Activated naive CD4-positive, alpha-beta T cell treated with anti-CD3 and anti-CD28 coated beads, Interleukin-2, amount 50 U/mL, for 72 hours (primary cell): ENCODE measurements at regions not wholly inside any gene's neighbourhood (a gene's known extent, or its start where the extent isn't known, plus 50 kb on each side); places are given as distances from the start of the nearest gene placed in this dataset.

ENCODE experiments used
- ATAC-seq, 2 donors: fragments of 150-1000 bp; cut with Tn5 transposase; 2 replicates each; pipeline ENCODE4 v1.10.0; 2021; ENCODE audit warnings: mild to moderate bottlenecking in 2 of 2, moderate library complexity in 2 of 2
- DNase-seq, 2 donors: peaks; one replicate each; pipeline ENCODE4 v3.0.0; 2021 to 2022; ENCODE audit warnings: low spot score in 2 of 2
- H3K27ac Mint-ChIP-seq, 2 donors: one replicate each; pipeline ENCODE4 v1.8.0; 2022; ENCODE audit warnings: mild to moderate bottlenecking in 2 of 2, mixed read lengths in 2 of 2
- H3K36me3 Mint-ChIP-seq, 2 donors: one replicate each; pipeline ENCODE4 v1.8.0; 2022; ENCODE audit warnings: mixed read lengths in 2 of 2
- H3K9me3 Mint-ChIP-seq, 2 donors: one replicate each; pipeline ENCODE4 v1.8.0; 2022; ENCODE audit warnings: mixed read lengths in 2 of 2

GRCh38 chr16:26911436-26911835, 155.3 kb upstream of the C16orf82 start:
- no peaks in the 10 kb centered on the region for H3K9me3 Mint-ChIP-seq
- H3K27ac Mint-ChIP-seq: no peak overlapping the region
- no peaks in the 10 kb centered on the region for H3K36me3 Mint-ChIP-seq
- DNase-seq (no peak), ATAC-seq (no peak)

DNA sequence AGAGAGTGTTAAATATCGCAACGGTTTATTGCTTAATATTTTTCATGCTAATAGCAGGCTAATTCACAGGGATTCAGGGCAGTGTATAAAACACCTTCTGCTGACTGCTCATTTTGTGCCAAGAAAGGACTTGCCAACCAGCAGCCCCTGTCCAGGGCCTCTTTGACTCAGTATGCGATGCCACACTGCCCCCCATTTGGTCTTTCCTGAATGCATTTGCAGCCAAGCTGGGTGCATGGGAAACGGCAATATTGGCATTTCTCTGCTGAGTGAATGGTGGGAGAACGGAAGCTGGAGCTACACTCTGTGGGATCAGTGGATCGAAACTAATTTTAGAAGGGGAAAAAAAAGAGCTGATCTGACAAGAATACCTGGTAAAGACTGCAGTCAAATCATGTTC, 152.9 kb upstream of the C16orf82 start:
- DNase-seq (no peak), ATAC-seq (no peak)
- Mint-ChIP-seq H3K9me3 (no peaks in the 10 kb centered on the region), H3K36me3 (no peaks in the 10 kb centered on the region), H3K27ac (no peak overlapping the region)

DNA sequence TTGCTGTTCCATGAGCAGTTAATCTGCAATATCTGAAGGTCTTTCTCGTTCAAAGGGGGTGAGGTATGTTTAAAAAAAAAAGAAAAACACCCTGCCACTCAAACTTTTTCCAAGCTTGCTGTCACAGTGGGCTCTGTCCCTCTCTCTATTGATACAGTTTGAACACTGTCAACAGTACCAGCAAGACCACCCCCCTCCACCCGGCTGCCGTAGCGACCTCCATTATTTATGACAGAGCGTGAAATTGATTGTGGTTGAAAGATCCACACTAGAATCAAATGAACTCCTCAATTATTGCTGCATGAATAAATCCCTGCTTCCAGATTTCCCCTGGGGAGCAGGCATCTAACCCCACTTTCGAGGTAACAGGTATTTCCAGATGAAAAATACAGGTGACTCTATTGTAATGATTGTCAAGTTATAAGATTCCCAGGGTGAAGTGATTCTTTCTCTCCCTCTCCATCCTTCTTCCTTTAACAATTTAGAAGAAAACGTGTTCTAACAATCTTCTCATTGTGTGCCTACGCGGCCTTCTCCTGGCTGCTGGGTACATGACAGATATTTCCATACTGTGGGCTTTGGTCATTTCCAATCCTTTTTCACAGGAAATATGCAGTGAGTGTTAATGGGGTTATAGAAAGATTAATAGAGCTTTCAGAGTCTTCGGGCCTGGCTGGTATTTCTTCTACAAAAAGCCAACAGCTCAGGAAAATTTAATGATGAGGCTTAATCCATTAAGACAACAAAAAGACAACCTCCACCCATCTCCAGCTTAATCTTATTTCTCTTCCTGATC, 135.7 kb upstream of the C16orf82 start:
- ATAC-seq (no peak), DNase-seq (no peak)
- peaks cover 0 to 9% of the 10 kb centered on the region in 2 donors for H3K9me3 Mint-ChIP-seq

DNA sequence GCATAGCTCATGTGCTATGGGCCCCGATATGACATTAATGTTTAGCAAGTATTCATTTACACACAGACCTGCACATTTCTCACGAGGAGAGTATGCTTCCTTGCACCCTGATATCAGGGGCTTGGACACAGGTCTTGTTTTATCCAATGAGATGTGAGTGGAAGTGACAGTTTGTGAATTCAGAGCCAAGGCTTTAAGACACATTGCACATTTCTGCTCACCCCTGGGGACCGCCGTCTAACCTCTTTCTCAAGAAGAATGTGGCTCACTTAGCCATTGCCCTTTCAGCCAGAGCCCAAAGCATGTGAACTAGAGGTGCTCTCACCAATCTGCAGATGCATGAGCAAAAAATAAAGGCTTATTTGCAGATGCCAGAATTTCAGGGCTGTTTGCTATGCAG, 116.1 kb upstream of the C16orf82 start:
- Mint-ChIP-seq H3K36me3 (no peaks in the 10 kb centered on the region), H3K27ac (no peak overlapping the region), H3K9me3 (no peaks in the 10 kb centered on the region)
- ATAC-seq: no peak
- DNase-seq: no peak

More for the DNA sequence above, 135.7 kb upstream of the C16orf82 start:
- Mint-ChIP-seq H3K27ac (no peak overlapping the region), H3K36me3 (no peaks in the 10 kb centered on the region)

DNA sequence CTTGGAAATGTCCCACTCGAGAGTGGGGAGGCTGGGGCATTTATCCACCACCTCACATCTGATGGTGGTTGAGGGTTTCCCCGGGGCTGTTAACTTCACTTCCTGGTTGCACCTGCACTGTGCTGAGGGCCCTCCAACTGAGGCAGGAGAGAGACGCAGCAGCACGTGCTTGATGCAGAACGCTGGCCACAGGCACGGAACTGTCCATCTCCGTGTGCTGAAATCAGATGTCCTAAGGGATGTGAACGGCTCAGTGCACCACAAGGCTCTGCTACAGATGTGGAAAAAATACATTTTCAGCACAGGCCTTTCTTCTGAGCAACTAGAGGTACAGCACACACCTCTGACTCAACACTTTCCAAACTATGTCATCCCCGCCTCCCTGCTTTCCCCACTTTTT, 114.8 kb upstream of the C16orf82 start:
- H3K36me3 Mint-ChIP-seq: no peaks in the 10 kb centered on the region
- H3K27ac Mint-ChIP-seq: peak overlapping the region in 1 of 2 donors; percentile 31
- no peak for ATAC-seq
- DNase-seq: no peak
- no peaks in the 10 kb centered on the region for H3K9me3 Mint-ChIP-seq

DNA sequence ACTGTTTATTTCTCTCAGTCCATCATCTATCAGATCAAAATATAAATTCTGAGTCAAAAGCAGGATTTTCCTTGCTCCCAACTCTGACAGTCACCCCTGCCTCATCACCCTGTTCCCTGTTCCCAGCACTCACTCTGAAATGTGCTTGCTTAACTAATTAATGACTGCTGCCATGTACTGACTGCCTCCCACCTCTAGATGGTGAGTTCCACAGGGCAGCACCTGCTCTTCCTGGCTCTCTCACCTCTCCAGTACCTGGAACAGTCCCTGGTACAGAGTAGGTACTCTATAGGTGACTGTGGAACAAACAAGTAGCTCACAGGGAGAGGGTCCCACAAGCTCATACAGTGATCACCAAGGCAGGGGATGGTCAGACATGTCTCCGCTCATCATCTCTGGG, 114.3 kb upstream of the C16orf82 start:
- ATAC-seq (no peak), DNase-seq (no peak)
- Mint-ChIP-seq H3K9me3 (no peaks in the 10 kb centered on the region), H3K36me3 (no peaks in the 10 kb centered on the region), H3K27ac (peak overlapping the region in 1 of 2 donors; percentile 31)

DNA sequence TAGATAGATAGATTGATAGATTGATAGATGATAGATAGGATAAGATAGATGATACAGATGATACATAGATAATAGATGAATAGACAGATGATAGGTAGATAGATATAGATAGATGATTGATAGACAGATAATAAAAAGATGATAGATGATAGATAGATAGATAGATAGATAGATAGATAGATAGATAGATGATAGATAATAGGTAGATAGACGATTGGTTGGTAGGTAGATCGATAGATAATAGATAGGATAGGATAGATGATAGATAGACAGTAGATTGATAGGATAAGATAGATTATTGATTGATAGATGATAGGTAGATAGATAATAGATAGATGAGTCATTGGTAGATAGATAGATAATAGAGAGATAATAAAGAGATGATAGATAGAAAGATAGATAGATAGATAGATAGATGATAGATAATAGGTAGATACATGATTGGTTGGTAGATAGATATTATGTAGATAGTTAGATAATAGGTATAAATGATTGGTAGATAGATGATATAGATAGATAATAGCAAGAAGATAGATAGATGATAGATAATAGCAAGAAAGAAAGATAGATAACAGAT, 109.4 kb upstream of the C16orf82 start:
- no peak for ATAC-seq
- Mint-ChIP-seq H3K9me3 (no peaks in the 10 kb centered on the region), H3K36me3 (no peaks in the 10 kb centered on the region), H3K27ac (no peak overlapping the region)
- DNase-seq: no peak

DNA sequence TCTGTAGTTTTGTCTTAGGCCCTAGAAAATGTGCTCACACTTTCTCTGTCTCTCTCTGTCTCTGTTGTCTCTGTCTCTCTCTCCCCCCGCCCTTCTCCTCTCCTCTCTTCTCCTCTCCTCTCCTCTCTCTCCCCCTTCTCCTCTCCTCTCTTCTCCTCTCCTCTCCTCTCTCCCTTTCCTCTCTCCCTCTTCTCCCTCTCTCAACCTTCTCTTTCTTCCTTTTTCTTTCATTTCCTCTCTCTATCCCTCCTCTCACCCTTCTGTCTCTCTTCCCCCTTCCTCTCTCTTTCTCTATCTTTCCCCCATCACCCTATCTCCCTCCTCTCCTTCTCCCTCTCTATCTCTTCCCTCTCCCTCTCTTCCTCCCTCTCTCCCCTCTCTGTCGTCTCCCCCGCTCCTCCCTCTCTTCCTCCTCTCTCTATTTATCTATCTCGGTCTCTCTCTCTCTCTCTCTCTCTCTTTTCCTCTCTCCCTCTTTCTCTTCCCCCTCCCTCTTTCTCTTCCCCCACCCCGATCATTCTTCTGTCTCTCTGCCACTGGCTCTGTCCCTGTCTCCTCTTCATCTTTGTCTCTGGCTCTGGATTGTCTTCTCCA, 107.2 kb upstream of the C16orf82 start:
- ATAC-seq: no peak
- Mint-ChIP-seq H3K27ac (no peak overlapping the region), H3K9me3 (no peaks in the 10 kb centered on the region), H3K36me3 (no peaks in the 10 kb centered on the region)
- DNase-seq: no peak

DNA sequence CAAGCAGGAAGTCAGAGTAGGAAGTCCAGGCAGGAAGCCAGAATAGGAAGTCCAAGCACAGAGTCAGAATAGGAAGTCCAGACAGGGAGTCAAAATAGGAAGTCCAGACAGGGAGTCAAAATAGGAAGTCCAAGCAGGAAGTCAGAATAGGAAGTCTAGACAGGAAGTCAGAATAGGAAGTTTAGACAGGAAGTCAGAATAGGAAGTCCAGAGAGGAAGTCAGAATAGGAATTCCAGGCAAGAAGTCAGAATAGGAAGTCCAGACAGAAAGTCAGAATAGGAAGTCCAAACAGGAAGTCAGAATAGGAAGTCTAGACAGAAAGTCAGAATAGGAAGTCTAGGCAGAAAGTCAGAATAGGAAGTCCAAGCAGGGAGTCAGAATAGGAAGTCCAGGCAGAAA, 105.3 kb upstream of the C16orf82 start:
- Mint-ChIP-seq H3K27ac (no peak overlapping the region), H3K9me3 (peaks cover 0 to 5% of the 10 kb centered on the region in 2 donors)
- ATAC-seq: no peak

GRCh38 chr16:26963109-26963508, 103.6 kb upstream of the C16orf82 start:
- no peaks in the 10 kb centered on the region for H3K36me3 Mint-ChIP-seq
- DNase-seq (peak in 1 of 2 donors; percentile 32), ATAC-seq (peak; percentile 31 to 68)
- peaks cover 0 to 5% of the 10 kb centered on the region in 2 donors for H3K9me3 Mint-ChIP-seq
- no peak overlapping the region for H3K27ac Mint-ChIP-seq

More for the DNA sequence above, 105.3 kb upstream of the C16orf82 start:
- H3K36me3 Mint-ChIP-seq: no peaks in the 10 kb centered on the region
- DNase-seq: no peak

DNA sequence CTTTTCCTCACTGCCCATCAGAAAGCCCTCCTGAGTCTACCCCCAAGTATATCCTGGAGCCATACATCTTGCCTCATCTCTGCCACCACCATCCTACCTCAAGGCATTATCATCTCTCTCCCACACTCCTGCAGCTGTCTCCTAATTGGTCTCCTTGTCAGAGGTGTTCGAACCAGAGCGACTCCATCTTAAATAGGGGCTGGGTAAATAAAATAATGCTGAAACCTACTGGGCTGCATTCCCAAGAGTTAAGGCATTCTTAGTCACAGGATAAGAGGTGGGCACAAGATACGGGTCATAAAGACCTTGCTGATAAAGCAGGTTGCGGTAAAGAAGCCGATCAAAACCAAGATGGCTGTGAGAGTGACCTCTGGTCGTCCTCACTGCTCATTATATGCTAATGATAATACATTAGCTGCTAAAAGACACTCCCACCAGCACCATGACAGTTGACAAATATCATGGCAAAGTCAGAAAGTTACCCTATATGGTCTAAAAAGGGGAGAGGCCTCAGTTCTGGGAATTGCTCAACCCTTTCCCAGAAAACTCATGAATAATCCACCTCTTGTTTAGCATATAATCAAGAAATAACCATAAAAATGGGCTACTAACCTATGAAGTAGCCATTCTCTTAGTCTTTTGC, 97.0 kb upstream of the C16orf82 start:
- Mint-ChIP-seq H3K36me3 (no peaks in the 10 kb centered on the region), H3K27ac (no peak overlapping the region), H3K9me3 (peaks cover 0 to 5% of the 10 kb centered on the region in 2 donors)
- ATAC-seq (no peak), DNase-seq (no peak)

DNA sequence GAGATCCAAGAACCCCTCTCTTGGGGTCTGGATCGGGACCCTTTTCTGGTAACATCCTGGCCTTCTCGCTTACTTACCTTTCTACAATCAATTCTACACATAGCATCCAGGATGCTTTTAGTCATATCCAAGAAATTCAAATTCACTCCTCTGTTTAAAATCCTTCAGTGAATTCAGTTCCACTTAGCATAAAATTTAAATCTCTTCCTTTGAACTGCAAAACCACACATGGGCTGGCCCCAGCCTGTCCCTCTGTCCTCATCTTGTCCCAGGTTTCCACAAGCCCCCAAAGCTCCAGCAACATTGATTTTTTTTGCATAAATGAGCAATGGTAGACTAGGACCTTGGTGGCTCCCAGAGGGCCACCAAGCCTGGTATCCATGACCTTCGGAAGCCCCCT, 96.4 kb upstream of the C16orf82 start:
- no peak for ATAC-seq
- no peak overlapping the region for H3K27ac Mint-ChIP-seq
- H3K9me3 Mint-ChIP-seq: peaks cover 0 to 5% of the 10 kb centered on the region in 2 donors

DNA sequence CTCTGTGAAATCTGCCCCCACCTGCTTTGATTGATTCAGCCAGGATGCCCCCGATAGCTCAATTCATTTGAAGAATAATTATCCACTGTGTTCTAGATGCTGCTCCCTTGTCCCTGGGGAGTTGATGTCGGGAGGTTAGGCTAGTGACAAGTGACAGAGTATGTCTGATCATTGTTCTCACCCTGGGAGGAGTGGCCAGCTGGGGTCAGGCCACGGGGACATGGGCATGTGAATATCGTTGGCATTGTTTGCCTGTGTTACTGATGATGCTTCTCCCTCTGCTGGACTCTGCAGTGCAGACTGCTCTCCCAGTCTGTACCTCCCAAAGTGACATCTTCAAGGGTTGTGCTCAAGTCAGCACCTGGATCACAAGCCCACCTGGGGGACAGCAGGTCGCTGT, 89.9 kb upstream of the C16orf82 start:
- no peak for ATAC-seq
- Mint-ChIP-seq H3K36me3 (no peaks in the 10 kb centered on the region), H3K27ac (no peak overlapping the region), H3K9me3 (no peaks in the 10 kb centered on the region)
- DNase-seq: no peak

More for the DNA sequence above, 96.4 kb upstream of the C16orf82 start:
- H3K36me3 Mint-ChIP-seq: no peaks in the 10 kb centered on the region
- no peak for DNase-seq

GRCh38 chr16:26981266-26981938, 85.3 kb upstream of the C16orf82 start:
- Mint-ChIP-seq H3K9me3 (no peaks in the 10 kb centered on the region), H3K36me3 (no peaks in the 10 kb centered on the region), H3K27ac (peak overlapping the region in 1 of 2 donors; percentile 60)
- no peak for DNase-seq
- no peak for ATAC-seq

DNA sequence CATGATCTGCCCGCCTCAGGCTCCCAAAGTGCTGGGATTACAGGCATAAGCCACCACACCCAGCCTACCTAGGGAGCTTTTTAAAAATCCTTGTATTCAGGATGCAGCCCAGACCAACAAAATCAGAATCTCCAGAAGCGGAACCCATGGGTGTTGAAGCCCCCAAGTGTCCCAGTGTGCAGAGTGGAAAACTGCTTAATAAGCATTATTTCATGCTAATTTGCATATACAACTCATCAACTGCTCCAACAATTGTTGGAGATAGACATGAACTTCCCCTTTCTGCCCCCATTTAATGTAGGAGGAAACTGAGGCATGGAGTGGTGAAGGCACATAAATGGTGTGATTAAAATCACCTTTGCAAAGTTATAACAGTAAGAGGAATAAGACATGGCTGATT, 84.3 kb upstream of the C16orf82 start:
- no peaks in the 10 kb centered on the region for H3K36me3 Mint-ChIP-seq
- DNase-seq: no peak
- no peak for ATAC-seq
- no peaks in the 10 kb centered on the region for H3K9me3 Mint-ChIP-seq
- H3K27ac Mint-ChIP-seq: no peak overlapping the region

- no peak for DNase-seq
- no peak overlapping the region for H3K27ac Mint-ChIP-seq
- H3K36me3 Mint-ChIP-seq: no peaks in the 10 kb centered on the region
- H3K9me3 Mint-ChIP-seq: no peaks in the 10 kb centered on the region
- ATAC-seq: no peak
These were observed 83.3 kb upstream of the C16orf82 start for GRCh38 chr16:26983426-26983825.
